Uterus (tissue), 2 donors: ENCODE measurements at regions not wholly inside any gene's neighbourhood (a gene's known extent, or its start where the extent isn't known, plus 50 kb on each side); places are given as distances from the start of the nearest gene placed in this dataset.

Source experiments
- CTCF ChIP-seq, 4 experiments: fragments of 200-600 bp in 2 of 4; fragments of 450-650 bp in 2 of 4; sonication (generic) in 2 of 4; IDR thresholded peaks; one replicate each; pipeline ENCODE4 v1.5.1; 2016 to 2019; ENCODE audit warnings: antibody characterized with exemption in 4 of 4, mild to moderate bottlenecking in 2 of 4, moderate library complexity in 1 of 4
- POLR2A ChIP-seq, 2 donors: fragments of 450-650 bp; IDR thresholded peaks; one replicate each; pipeline ENCODE4 v1.6.1; 2016; ENCODE audit warnings: antibody characterized with exemption in 2 of 2, mild to moderate bottlenecking in 1 of 2, moderate library complexity in 1 of 2

GRCh38 chr5:29131285-29131684, 2062.2 kb upstream of the CDH6 start:
- TF ChIP-seq CTCF (IDR thresholded peaks at IDR 0.05), result no peak
- TF ChIP-seq POLR2A (IDR thresholded peaks at IDR 0.05), result no peak
